ENCODE measurements at regions not wholly inside any gene's neighbourhood (a gene's known extent, or its start where the extent isn't known, plus 50 kb on each side); places are given as distances from the start of the nearest gene placed in this dataset.

GRCh38 chr10:60508037-60508436, 118.4 kb upstream of the ANK3 start:
- Histone ChIP-seq H3K4me1 (peaks cover 0 to 4% (median 0%) of the 10 kb centered on the region in 4 donors), H3K27me3 (no peaks in the 10 kb centered on the region), H3K27ac (replicated peaks in 1 of 4) (no peak overlapping the region), H3K4me3 (no peak overlapping the region), H3K9me3 (no peaks in the 10 kb centered on the region), H3K36me3 (no peaks in the 10 kb centered on the region)
- 89% methylated on average over 3 of the region's 3 CpGs for WGBS
- no peak for DNase-seq (ENCODE audit: extremely low spot score)
- no peak for TF ChIP-seq EP300 (IDR thresholded peaks at IDR 0.05)
- TF ChIP-seq POLR2AphosphoS5 (IDR thresholded peaks at IDR 0.05): no peak
- TF ChIP-seq POLR2A (IDR thresholded peaks at IDR 0.05; ENCODE audit: low read depth): no peak
- no peak for TF ChIP-seq CTCF (IDR thresholded peaks at IDR 0.05)
- intact Hi-C loops (cut with DNase I): no loop called here

DNA sequence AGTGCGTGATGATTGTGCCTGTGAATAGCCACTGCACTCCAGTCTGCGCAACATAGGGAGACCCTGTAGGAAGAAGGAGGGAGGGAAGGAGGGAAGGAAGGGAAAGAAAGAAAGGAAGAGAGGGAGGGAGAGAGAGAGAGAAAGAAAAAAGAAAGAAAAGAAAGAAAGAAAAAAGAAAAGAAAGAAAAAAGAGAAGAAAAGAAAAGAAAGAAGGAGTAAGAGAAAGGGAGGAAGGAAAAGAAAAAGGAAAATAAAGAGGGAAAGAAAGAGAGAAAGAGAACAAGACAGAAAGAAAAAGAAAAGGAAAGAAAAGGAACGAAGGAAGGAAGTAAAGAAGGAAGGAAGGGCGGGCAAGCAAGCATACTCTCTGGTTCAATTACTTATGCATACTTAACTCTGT, 112.9 kb upstream of the ANK3 start:
- DNase-seq (ENCODE audit: extremely low spot score): no peak
- intact Hi-C loops (cut with DNase I): no loop called here
- no peaks in the 10 kb centered on the region for H3K36me3 ChIP-seq
- H3K27ac ChIP-seq (replicated peaks in 1 of 4): no peak overlapping the region
- TF ChIP-seq POLR2A (IDR thresholded peaks at IDR 0.05; ENCODE audit: low read depth) (no peak), CTCF (IDR thresholded peaks at IDR 0.05) (no peak), EP300 (IDR thresholded peaks at IDR 0.05) (no peak), POLR2AphosphoS5 (IDR thresholded peaks at IDR 0.05) (no peak)
- 91% methylated on average over 4 of the region's 4 CpGs for WGBS
- no peak overlapping the region for H3K4me3 ChIP-seq
- peaks cover 0 to 2% (median under 1%) of the 10 kb centered on the region in 4 donors for H3K4me1 ChIP-seq
- H3K27me3 ChIP-seq: no peaks in the 10 kb centered on the region
- H3K9me3 ChIP-seq: no peaks in the 10 kb centered on the region

DNA sequence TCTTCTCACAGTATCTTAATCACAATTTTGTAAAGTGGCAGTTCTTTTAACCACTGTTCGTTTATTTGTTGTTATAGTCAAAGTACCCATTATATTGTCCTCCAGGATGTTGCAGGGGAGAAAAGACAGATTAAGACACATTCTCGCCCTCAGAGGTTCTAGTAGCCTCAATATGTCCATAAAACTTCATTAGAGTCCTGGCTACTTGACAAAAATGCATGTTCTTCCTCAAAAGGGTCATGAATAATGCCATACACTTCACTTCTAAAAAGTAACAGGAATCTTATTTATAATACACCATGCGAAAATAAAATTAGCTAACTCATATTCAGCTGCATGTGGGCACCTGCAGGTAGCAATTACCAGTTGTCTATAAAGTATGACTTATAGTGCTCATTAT, 109.3 kb upstream of the ANK3 start:
- no peaks in the 10 kb centered on the region for H3K27me3 ChIP-seq
- no peaks in the 10 kb centered on the region for H3K9me3 ChIP-seq
- no peak for DNase-seq (ENCODE audit: extremely low spot score)
- peaks cover 0 to 7% (median 3%) of the 10 kb centered on the region in 4 donors for H3K4me1 ChIP-seq
- intact Hi-C loops (cut with DNase I): no loop called here
- H3K4me3 ChIP-seq: no peak overlapping the region
- no peaks in the 10 kb centered on the region for H3K36me3 ChIP-seq
- WGBS: 95% methylated on average over 3 of the region's 3 CpGs
- TF ChIP-seq EP300 (IDR thresholded peaks at IDR 0.05) (no peak), POLR2AphosphoS5 (IDR thresholded peaks at IDR 0.05) (no peak), POLR2A (IDR thresholded peaks at IDR 0.05; ENCODE audit: low read depth) (no peak), CTCF (IDR thresholded peaks at IDR 0.05) (no peak)
- no peak overlapping the region for H3K27ac ChIP-seq (replicated peaks in 1 of 4)

GRCh38 chr10:60497364-60497763, 107.7 kb upstream of the ANK3 start:
- 33% methylated on average over 1 of the region's 1 CpG for WGBS
- TF ChIP-seq POLR2AphosphoS5 (IDR thresholded peaks at IDR 0.05) (no peak), POLR2A (IDR thresholded peaks at IDR 0.05; ENCODE audit: low read depth) (no peak), CTCF (IDR thresholded peaks at IDR 0.05) (no peak), EP300 (IDR thresholded peaks at IDR 0.05) (no peak)
- Histone ChIP-seq H3K27me3 (no peaks in the 10 kb centered on the region), H3K4me3 (no peak overlapping the region), H3K27ac (replicated peaks in 1 of 4) (no peak overlapping the region), H3K36me3 (no peaks in the 10 kb centered on the region), H3K4me1 (peaks cover 0 to 7% (median 3%) of the 10 kb centered on the region in 4 donors), H3K9me3 (no peaks in the 10 kb centered on the region)
- DNase-seq (ENCODE audit: extremely low spot score): no peak
- intact Hi-C loops (cut with DNase I): no loop called here

DNA sequence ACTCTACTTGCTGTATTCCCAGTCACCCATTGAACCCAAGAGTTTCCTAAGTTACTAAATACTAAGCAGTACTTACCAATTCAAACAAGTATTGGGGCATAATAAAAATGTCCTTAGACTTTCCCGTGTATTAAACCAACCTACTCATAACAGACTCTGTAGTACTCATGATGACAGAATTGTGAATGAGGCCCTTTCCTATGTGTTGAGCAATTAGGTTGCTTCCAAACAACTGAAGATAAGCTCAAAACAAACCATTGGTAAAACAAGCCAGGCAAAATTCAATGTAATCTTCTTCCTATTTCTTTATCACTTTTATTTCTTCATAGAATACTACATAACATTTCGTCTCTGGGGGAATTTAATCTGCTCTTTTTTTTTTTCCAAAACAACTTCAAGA, 106.5 kb upstream of the ANK3 start:
- TF ChIP-seq CTCF (IDR thresholded peaks at IDR 0.05) (no peak), EP300 (IDR thresholded peaks at IDR 0.05) (no peak)
- peaks cover 0 to 7% (median 3%) of the 10 kb centered on the region in 4 donors for H3K4me1 ChIP-seq
- intact Hi-C loops (cut with DNase I): no loop called here
- H3K4me3 ChIP-seq: no peak overlapping the region
- WGBS: 88% methylated on average over 2 of the region's 2 CpGs
- H3K27me3 ChIP-seq: no peaks in the 10 kb centered on the region
- DNase-seq (ENCODE audit: extremely low spot score): no peak
- H3K27ac ChIP-seq (replicated peaks in 1 of 4): no peak overlapping the region
- no peaks in the 10 kb centered on the region for H3K9me3 ChIP-seq
- H3K36me3 ChIP-seq: no peaks in the 10 kb centered on the region

Measured in esophagus muscularis mucosa (tissue), 4 donors.